HCT116 (cell line): ENCODE measurements at regions not wholly inside any gene's neighbourhood (a gene's known extent, or its start where the extent isn't known, plus 50 kb on each side); places are given as distances from the start of the nearest gene placed in this dataset.

Experiments used
- ATAC-seq: fragments of 200-7000 bp; cut with Tn5 transposase; 2 replicates; pipeline ENCODE4 v1.9.1; 2020; ENCODE audit warnings: mild to moderate bottlenecking, moderate library complexity
- BruUV-seq: library from RNA; stranded (reverse); fragments of 400-500 nt; replicated peaks from 2 replicates; lab custom pipeline; 2021; lab: Mats Ljungman, UMichigan
- CTCF ChIA-PET: fragments of 300-600 bp; sonication (Branson Sonifier 250); formaldehyde crosslinking; loops from one replicate; lab custom pipeline; 2021; ENCODE audit warnings: antibody characterized with exemption; lab: Charles Lee
- POLR2A ChIA-PET: fragments of 300-600, 350-600 bp; sonication (Branson Sonifier 250); formaldehyde crosslinking; loops from one replicate; lab custom pipeline; 2021; ENCODE audit warnings: antibody characterized with exemption; lab: Charles Lee
- RAD21 ChIA-PET, 2 experiments: fragments of 300-600 bp; sonication (Branson Sonifier 250); formaldehyde crosslinking; loops; one replicate each; lab custom pipeline; 2023; ENCODE audit warnings: low total read pairs in 2 of 2; ENCODE audit not compliant: uncharacterized antibody in 2 of 2, unreplicated experiment in 2 of 2, low non-redundant PET in 1 of 2; lab: Charles Lee
- DNase-seq: peaks from one replicate; pipeline ENCODE4 v3.0.0-alpha.2; 2010; ENCODE audit warnings: low read depth, low spot score
- H2AFZ ChIP-seq: fragments of 200-600 bp; shearing (Covaris generic), sonication (generic); 2 replicates; pipeline ENCODE4 v1.6.1; 2017; ENCODE audit warnings: low read depth, mixed run types, mixed read lengths, antibody characterized with exemption, low read length; ENCODE audit not compliant: poor library complexity, severe bottlenecking
- H3K27ac ChIP-seq: 2 replicates; pipeline ENCODE4 v1.5.1; 2012; ENCODE audit warnings: low read depth, low read length
- H3K27me3 ChIP-seq: fragments of 200-600 bp; sonication (generic); 2 replicates; pipeline ENCODE4 v1.6.1; 2016; ENCODE audit warnings: mixed run types, low read length, mixed read lengths; ENCODE audit not compliant: insufficient read depth
- H3K36me3 ChIP-seq, 2 experiments: fragments of 200-500 bp in 1 of 2; fragments of 200-600 bp in 1 of 2; sonication (Bioruptor generic) in 1 of 2; sonication (generic) in 1 of 2; 2 replicates each; pipeline versions ENCODE4 v1.5.1 to v1.6.1; 2014 to 2016; ENCODE audit warnings: low read length in 2 of 2, inconsistent platforms in 1 of 2, mixed read lengths in 1 of 2, mixed run types in 1 of 2; ENCODE audit not compliant: insufficient read depth in 2 of 2, control insufficient read depth in 1 of 2
- H3K4me1 ChIP-seq, 2 experiments: fragments of 200-600 bp in 1 of 2; sonication (generic) in 1 of 2; 2 replicates each; pipeline versions ENCODE4 v1.5.1 to v1.6.1; 2012 to 2017; ENCODE audit warnings: low read length in 2 of 2, inconsistent platforms in 1 of 2, mild to moderate bottlenecking in 1 of 2, mixed read lengths in 1 of 2, mixed run types in 1 of 2, moderate library complexity in 1 of 2; ENCODE audit not compliant: insufficient read depth in 2 of 2, control insufficient read depth in 1 of 2
- H3K4me2 ChIP-seq: fragments of 200-600 bp; sonication (generic); 2 replicates; pipeline ENCODE4 v1.6.1; 2017; ENCODE audit warnings: mixed run types, low read length, mixed read lengths
- H3K4me3 ChIP-seq, 2 experiments: fragments of 200-600 bp in 1 of 2; sonication (generic) in 1 of 2; replicated peaks in 1 of 2; 2 replicates each; pipeline ENCODE4 v1.5.1; 2011 to 2016; ENCODE audit warnings: low read length in 2 of 2, control low read depth in 1 of 2, low read depth in 1 of 2, mild to moderate bottlenecking in 1 of 2, mixed read lengths in 1 of 2, mixed run types in 1 of 2
- H3K79me2 ChIP-seq: fragments of 200-600 bp; sonication (generic); 2 replicates; pipeline ENCODE4 v1.6.1; 2017; ENCODE audit warnings: mild to moderate bottlenecking, mixed run types, low read length, moderate library complexity, mixed read lengths; ENCODE audit not compliant: insufficient read depth
- H3K9ac ChIP-seq: fragments of 200-600 bp; sonication (generic); 2 replicates; pipeline ENCODE4 v1.6.1; 2016; ENCODE audit warnings: low read length, mixed read lengths
- H3K9me2 ChIP-seq: fragments of 200-600 bp; sonication (generic), shearing (Covaris generic); 2 replicates; pipeline ENCODE4 v1.6.1; 2017; ENCODE audit warnings: mixed run types, mild to moderate bottlenecking, moderate library complexity; ENCODE audit not compliant: insufficient read depth
- H3K9me3 ChIP-seq, 2 experiments: fragments of 200-500 bp in 1 of 2; fragments of 200-600 bp in 1 of 2; sonication (Bioruptor generic) in 1 of 2; sonication (generic) in 1 of 2; 2 replicates each; pipeline ENCODE4 v1.6.1; 2014 to 2017; ENCODE audit warnings: low read length in 2 of 2, mixed read lengths in 2 of 2, inconsistent platforms in 1 of 2, low read depth in 1 of 2, mild to moderate bottlenecking in 1 of 2, mixed run types in 1 of 2, moderate library complexity in 1 of 2; ENCODE audit not compliant: control insufficient read depth in 1 of 2, insufficient read depth in 1 of 2
- H4K20me1 ChIP-seq: fragments of 200-600 bp; sonication (generic), shearing (Covaris generic); 2 replicates; pipeline ENCODE4 v1.6.1; 2017; ENCODE audit warnings: mixed run types, mild to moderate bottlenecking, moderate library complexity; ENCODE audit not compliant: insufficient read depth
- ELF1 ChIP-seq: IDR thresholded peaks from 2 replicates; pipeline ENCODE4 v1.6.1; 2012; ENCODE audit warnings: low read depth, borderline replicate concordance
- EZH2phosphoT487 ChIP-seq: fragments of 200-600 bp; IDR thresholded peaks from 2 replicates; pipeline ENCODE4 v1.6.1; 2018; ENCODE audit warnings: antibody characterized with exemption, borderline replicate concordance
- FOSL1 ChIP-seq: IDR thresholded peaks from 2 replicates; pipeline ENCODE4 v1.6.1; 2012; ENCODE audit warnings: low read depth
- JUND ChIP-seq: IDR thresholded peaks from 2 replicates; pipeline ENCODE4 v1.6.1; 2012
- SRF ChIP-seq: IDR thresholded peaks from 2 replicates; pipeline ENCODE4 v1.6.1; 2012; ENCODE audit warnings: low read depth
- intact Hi-C: fragments of 100-400 bp; cut with micrococcal nuclease; formaldehyde crosslinking; loops from 2 replicates; pipeline ENCODE4 v1.10.0; 2022
- TF ChIP-seq, protein P1 (sequence below), 3 experiments: fragments of 200-600 bp in 1 of 3; sonication (generic) in 1 of 3; IDR thresholded peaks in 2 of 3; conservative IDR thresholded peaks in 1 of 3; 2 replicates each; pipeline ENCODE4 v1.5.1; 2012 to 2017; ENCODE audit warnings: low read depth in 2 of 3, low read length in 2 of 3, antibody characterized with exemption in 1 of 3, borderline replicate concordance in 1 of 3, control low read depth in 1 of 3, mild to moderate bottlenecking in 1 of 3, mixed read lengths in 1 of 3, mixed run types in 1 of 3, moderate library complexity in 1 of 3; ENCODE audit not compliant: insufficient read depth in 1 of 3
- TF ChIP-seq, protein P2 (sequence below): IDR thresholded peaks from 2 replicates; pipeline ENCODE4 v1.6.1; 2012
- TF ChIP-seq, protein P3 (sequence below): IDR thresholded peaks from 2 replicates; pipeline ENCODE4 v1.6.1; 2012; ENCODE audit warnings: low read depth

DNA sequence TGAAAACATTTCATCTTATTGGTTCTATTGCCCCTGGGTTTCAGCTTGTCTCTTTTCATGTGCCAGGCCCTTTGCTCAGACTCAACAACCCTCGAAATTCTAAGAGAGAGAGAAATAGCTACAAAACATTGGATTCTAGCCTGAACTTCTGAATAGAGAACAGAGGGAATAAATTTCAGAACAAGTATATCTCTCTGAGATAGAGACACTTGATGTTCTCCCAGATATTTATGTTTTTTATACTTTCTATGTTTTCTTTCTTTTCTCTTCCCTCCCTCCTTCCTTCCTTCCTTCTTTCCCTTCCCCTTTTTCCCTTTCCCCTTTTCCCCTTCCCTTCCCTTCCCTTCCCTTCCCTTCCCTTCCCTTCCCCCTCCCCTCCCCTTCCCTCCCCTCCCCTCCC is 279.5 kb upstream of the SPRED2 start:
- no TSS peak for BruUV-seq
- Histone ChIP-seq H3K9me3 (no peaks in the 10 kb centered on the region), H3K79me2 (no peaks in the 10 kb centered on the region), H3K4me1 (peaks cover 0 to 8% of the 10 kb centered on the region in 2 experiments; a peak in 3 of 4 replicates), H3K36me3 (no peaks in the 10 kb centered on the region), H2AFZ (no peak overlapping the region), H3K9ac (no peak overlapping the region), H3K27ac (no peak overlapping the region), H3K4me3 (no peak overlapping the region), H4K20me1 (no peaks in the 10 kb centered on the region), H3K4me2 (no peak overlapping the region), H3K9me2 (no peaks in the 10 kb centered on the region), H3K27me3 (peaks cover 33% of the 10 kb centered on the region)
- ChIA-PET POLR2A (no interaction called here), RAD21 (no interaction called here), CTCF (interaction anchor here (1.6 to 2.9 kb wide), 2 partner anchors 13 to 71 kb away, joined by 8 to 20 read pairs; no protein-coding TSS in a partner anchor)
- ATAC-seq: no peak
- intact Hi-C loops: loop anchor here (1.0 kb wide), 1 partner anchor 72 kb away; no protein-coding TSS in a partner anchor
- DNase-seq: no peak
- TF ChIP-seq JUND (no peak), SRF (no peak), FOSL1 (no peak), ELF1 (no peak), EZH2phosphoT487 (no peak)
- TF ChIP-seq, protein P1, sequence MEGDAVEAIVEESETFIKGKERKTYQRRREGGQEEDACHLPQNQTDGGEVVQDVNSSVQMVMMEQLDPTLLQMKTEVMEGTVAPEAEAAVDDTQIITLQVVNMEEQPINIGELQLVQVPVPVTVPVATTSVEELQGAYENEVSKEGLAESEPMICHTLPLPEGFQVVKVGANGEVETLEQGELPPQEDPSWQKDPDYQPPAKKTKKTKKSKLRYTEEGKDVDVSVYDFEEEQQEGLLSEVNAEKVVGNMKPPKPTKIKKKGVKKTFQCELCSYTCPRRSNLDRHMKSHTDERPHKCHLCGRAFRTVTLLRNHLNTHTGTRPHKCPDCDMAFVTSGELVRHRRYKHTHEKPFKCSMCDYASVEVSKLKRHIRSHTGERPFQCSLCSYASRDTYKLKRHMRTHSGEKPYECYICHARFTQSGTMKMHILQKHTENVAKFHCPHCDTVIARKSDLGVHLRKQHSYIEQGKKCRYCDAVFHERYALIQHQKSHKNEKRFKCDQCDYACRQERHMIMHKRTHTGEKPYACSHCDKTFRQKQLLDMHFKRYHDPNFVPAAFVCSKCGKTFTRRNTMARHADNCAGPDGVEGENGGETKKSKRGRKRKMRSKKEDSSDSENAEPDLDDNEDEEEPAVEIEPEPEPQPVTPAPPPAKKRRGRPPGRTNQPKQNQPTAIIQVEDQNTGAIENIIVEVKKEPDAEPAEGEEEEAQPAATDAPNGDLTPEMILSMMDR (IDR thresholded peaks at IDR 0.05 in 2 of 3, conservative IDR thresholded peaks at IDR 0.05 in 1 of 3; ENCODE audit: borderline replicate concordance in 1 of 3, insufficient read depth in 1 of 3, low read depth in 2 of 3, low read length in 2 of 3): no peak
- TF ChIP-seq, protein P2, sequence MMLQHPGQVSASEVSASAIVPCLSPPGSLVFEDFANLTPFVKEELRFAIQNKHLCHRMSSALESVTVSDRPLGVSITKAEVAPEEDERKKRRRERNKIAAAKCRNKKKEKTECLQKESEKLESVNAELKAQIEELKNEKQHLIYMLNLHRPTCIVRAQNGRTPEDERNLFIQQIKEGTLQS: no peak
- TF ChIP-seq, protein P3, sequence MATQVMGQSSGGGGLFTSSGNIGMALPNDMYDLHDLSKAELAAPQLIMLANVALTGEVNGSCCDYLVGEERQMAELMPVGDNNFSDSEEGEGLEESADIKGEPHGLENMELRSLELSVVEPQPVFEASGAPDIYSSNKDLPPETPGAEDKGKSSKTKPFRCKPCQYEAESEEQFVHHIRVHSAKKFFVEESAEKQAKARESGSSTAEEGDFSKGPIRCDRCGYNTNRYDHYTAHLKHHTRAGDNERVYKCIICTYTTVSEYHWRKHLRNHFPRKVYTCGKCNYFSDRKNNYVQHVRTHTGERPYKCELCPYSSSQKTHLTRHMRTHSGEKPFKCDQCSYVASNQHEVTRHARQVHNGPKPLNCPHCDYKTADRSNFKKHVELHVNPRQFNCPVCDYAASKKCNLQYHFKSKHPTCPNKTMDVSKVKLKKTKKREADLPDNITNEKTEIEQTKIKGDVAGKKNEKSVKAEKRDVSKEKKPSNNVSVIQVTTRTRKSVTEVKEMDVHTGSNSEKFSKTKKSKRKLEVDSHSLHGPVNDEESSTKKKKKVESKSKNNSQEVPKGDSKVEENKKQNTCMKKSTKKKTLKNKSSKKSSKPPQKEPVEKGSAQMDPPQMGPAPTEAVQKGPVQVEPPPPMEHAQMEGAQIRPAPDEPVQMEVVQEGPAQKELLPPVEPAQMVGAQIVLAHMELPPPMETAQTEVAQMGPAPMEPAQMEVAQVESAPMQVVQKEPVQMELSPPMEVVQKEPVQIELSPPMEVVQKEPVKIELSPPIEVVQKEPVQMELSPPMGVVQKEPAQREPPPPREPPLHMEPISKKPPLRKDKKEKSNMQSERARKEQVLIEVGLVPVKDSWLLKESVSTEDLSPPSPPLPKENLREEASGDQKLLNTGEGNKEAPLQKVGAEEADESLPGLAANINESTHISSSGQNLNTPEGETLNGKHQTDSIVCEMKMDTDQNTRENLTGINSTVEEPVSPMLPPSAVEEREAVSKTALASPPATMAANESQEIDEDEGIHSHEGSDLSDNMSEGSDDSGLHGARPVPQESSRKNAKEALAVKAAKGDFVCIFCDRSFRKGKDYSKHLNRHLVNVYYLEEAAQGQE: no peak
